DND-41 (cell line): ENCODE measurements at regions not wholly inside any gene's neighbourhood (a gene's known extent, or its start where the extent isn't known, plus 50 kb on each side); places are given as distances from the start of the nearest gene placed in this dataset.

Source experiments
- ATAC-seq: fragments of 200-7000 bp; cut with Tn5 transposase; 3 replicates; pipeline ENCODE4 v1.9.1; 2021; ENCODE audit warnings: low read depth; ENCODE audit not compliant: insufficient read depth
- DNase-seq: peaks from one replicate; pipeline ENCODE4 v3.0.0-alpha.2; 2020
- H2AFZ ChIP-seq: 2 replicates; pipeline ENCODE4 v1.6.0; 2012; ENCODE audit warnings: low read depth, low read length
- H3K27ac ChIP-seq: 2 replicates; pipeline ENCODE4 v1.5.1; 2012; ENCODE audit warnings: low read length, inconsistent platforms
- H3K27me3 ChIP-seq: fragments of 200-600 bp; sonication (generic); 2 replicates; pipeline ENCODE4 v1.6.0; 2012; ENCODE audit warnings: low read length, mild to moderate bottlenecking, inconsistent platforms; ENCODE audit not compliant: insufficient read depth, poor library complexity
- H3K36me3 ChIP-seq: 2 replicates; pipeline ENCODE4 v1.5.1; 2012; ENCODE audit warnings: low read length, inconsistent platforms; ENCODE audit not compliant: insufficient read depth
- H3K4me1 ChIP-seq: 2 replicates; pipeline ENCODE4 v1.5.1; 2012; ENCODE audit warnings: mild to moderate bottlenecking, low read length; ENCODE audit not compliant: insufficient read depth
- H3K4me2 ChIP-seq: 2 replicates; pipeline ENCODE4 v1.6.0; 2012; ENCODE audit warnings: mild to moderate bottlenecking, moderate library complexity, low read length, inconsistent platforms; ENCODE audit not compliant: insufficient read depth
- H3K4me3 ChIP-seq, 2 experiments: fragments of 200-600 bp in 1 of 2; shearing (Covaris generic) in 1 of 2; 2 replicates each; pipeline ENCODE4 v1.5.1; 2012 to 2016; ENCODE audit warnings: inconsistent platforms in 2 of 2, low read length in 2 of 2, mild to moderate bottlenecking in 2 of 2, low read depth in 1 of 2, moderate library complexity in 1 of 2
- H3K79me2 ChIP-seq: 2 replicates; pipeline ENCODE4 v1.6.0; 2012; ENCODE audit warnings: low read length, inconsistent platforms; ENCODE audit not compliant: insufficient read depth
- H3K9ac ChIP-seq: 2 replicates; pipeline ENCODE4 v1.6.0; 2012; ENCODE audit warnings: low read depth, mild to moderate bottlenecking, inconsistent platforms, low read length, moderate library complexity
- H3K9me3 ChIP-seq: 2 replicates; pipeline ENCODE4 v1.5.1; 2012; ENCODE audit warnings: low read length, moderate library complexity, mild to moderate bottlenecking, inconsistent platforms; ENCODE audit not compliant: insufficient read depth, severe bottlenecking
- H4K20me1 ChIP-seq: 2 replicates; pipeline ENCODE4 v1.6.0; 2012; ENCODE audit warnings: low read length; ENCODE audit not compliant: insufficient read depth
- CTCF ChIP-seq: IDR thresholded peaks from 2 replicates; pipeline ENCODE4 v1.5.1; 2012; ENCODE audit warnings: borderline replicate concordance, low read length, moderate library complexity, mild to moderate bottlenecking; ENCODE audit not compliant: poor library complexity, severe bottlenecking; ENCODE audit errors: extremely low read depth
- EZH2 ChIP-seq: IDR thresholded peaks from 3 replicates; pipeline ENCODE4 v1.6.1; 2012; ENCODE audit warnings: borderline replicate concordance, low read depth, mild to moderate bottlenecking, moderate library complexity, low read length, inconsistent platforms; ENCODE audit not compliant: severe bottlenecking

- Histone ChIP-seq H3K79me2 (no peaks in the 10 kb centered on the region), H3K27ac (no peak overlapping the region), H3K4me2 (no peak overlapping the region), H3K4me1 (no peaks in the 10 kb centered on the region), H2AFZ (no peak overlapping the region), H3K36me3 (no peaks in the 10 kb centered on the region), H3K9ac (no peak overlapping the region), H3K4me3 (no peak overlapping the region), H3K9me3 (no peaks in the 10 kb centered on the region), H3K27me3 (no peaks in the 10 kb centered on the region), H4K20me1 (no peaks in the 10 kb centered on the region; the same call in 1 of the 2 replicates)
- no peak for ATAC-seq
- no peak for DNase-seq
- TF ChIP-seq EZH2 (no peak), CTCF (no peak)
Measured at GRCh38 chr2:120994301-120994995, 258.8 kb downstream of the GLI2 start.

- H3K9ac ChIP-seq: no peak overlapping the region
- H3K27ac ChIP-seq: no peak overlapping the region
- no peak overlapping the region for H3K4me3 ChIP-seq
- no peak overlapping the region for H2AFZ ChIP-seq
- H3K4me2 ChIP-seq: no peak overlapping the region
- H3K79me2 ChIP-seq: no peaks in the 10 kb centered on the region
- no peaks in the 10 kb centered on the region for H3K36me3 ChIP-seq
- TF ChIP-seq CTCF (no peak), EZH2 (no peak)
- ATAC-seq: no peak
- no peaks in the 10 kb centered on the region; the same call in 1 of the 2 replicates for H4K20me1 ChIP-seq
- no peaks in the 10 kb centered on the region for H3K9me3 ChIP-seq
- H3K27me3 ChIP-seq: no peaks in the 10 kb centered on the region
- DNase-seq: no peak
- H3K4me1 ChIP-seq: no peaks in the 10 kb centered on the region
Measured at GRCh38 chr2:120995152-120995551, 259.5 kb downstream of the GLI2 start.

- H3K79me2 ChIP-seq: no peaks in the 10 kb centered on the region
- H3K9me3 ChIP-seq: no peaks in the 10 kb centered on the region
- H3K4me2 ChIP-seq: no peak overlapping the region
- H3K27me3 ChIP-seq: no peaks in the 10 kb centered on the region
- no peak overlapping the region for H3K9ac ChIP-seq
- TF ChIP-seq EZH2 (no peak), CTCF (no peak)
- H4K20me1 ChIP-seq: no peaks in the 10 kb centered on the region; the same call in 1 of the 2 replicates
- H3K27ac ChIP-seq: no peak overlapping the region
- no peaks in the 10 kb centered on the region for H3K4me1 ChIP-seq
- H2AFZ ChIP-seq: no peak overlapping the region
- ATAC-seq: no peak
- DNase-seq: no peak
- no peaks in the 10 kb centered on the region for H3K36me3 ChIP-seq
- H3K4me3 ChIP-seq: no peak overlapping the region
Measured at GRCh38 chr2:120995656-120996190, 260.1 kb downstream of the GLI2 start.
